ENCODE measurements at regions not wholly inside any gene's neighbourhood (a gene's known extent, or its start where the extent isn't known, plus 50 kb on each side); places are given as distances from the start of the nearest gene placed in this dataset.

- no peaks in the 10 kb centered on the region for H3K79me2 ChIP-seq (replicated peaks; ENCODE audit: insufficient read depth)
- peaks cover 8% of the 10 kb centered on the region for H3K9me3 Mint-ChIP-seq
- DNase-seq (ENCODE audit: low spot score): peak; percentile 66
- H3K36me3 Mint-ChIP-seq (ENCODE audit: low read depth): peaks cover 9% of the 10 kb centered on the region
- H3F3A ChIP-seq (replicated peaks; ENCODE audit: low read depth): no peaks in the 10 kb centered on the region
- no peaks in the 10 kb centered on the region for H3K27me3 ChIP-seq (ENCODE audit: insufficient read depth)
- peak overlapping the region; percentile 62 for H3K4me2 ChIP-seq
- TF ChIP-seq EZH2phosphoT487 (IDR thresholded peaks at IDR 0.05; ENCODE audit: unreplicated experiment) (no peak), STAT1 (IDR thresholded peaks at IDR 0.05; ENCODE audit: unreplicated experiment) (no peak), ETS1 (IDR thresholded peaks at IDR 0.05) (no peak), CTCF (conservative IDR thresholded peaks at IDR 0.05; ENCODE audit: low read depth in 2 of 2) (no peak), ZNF331 (CRISPR knock-in tag; IDR thresholded peaks at IDR 0.05; ENCODE audit: low read depth) (no peak), CREB1 (CRISPR knock-in tag; IDR thresholded peaks at IDR 0.05; ENCODE audit: low read depth) (no peak), POLR2AphosphoS5 (IDR thresholded peaks at IDR 0.05; ENCODE audit: low read depth) (no peak), ZNF462 (CRISPR knock-in tag; IDR thresholded peaks at IDR 0.05) (no peak), NANOG (IDR thresholded peaks at IDR 0.05; ENCODE audit: borderline replicate concordance) (no peak), ZNF114 (CRISPR knock-in tag; IDR thresholded peaks at IDR 0.05) (no peak), REST (IDR thresholded peaks at IDR 0.05; ENCODE audit: unreplicated experiment) (no peak), JUNB (IDR thresholded peaks at IDR 0.05; ENCODE audit: unreplicated experiment) (no peak), EZH2 (IDR thresholded peaks at IDR 0.05; ENCODE audit: low read depth, unreplicated experiment) (no peak)
- H3K4me3 Mint-ChIP-seq: no peak overlapping the region
- H3K4me1 ChIP-seq (ENCODE audit: insufficient read depth): peaks cover 31% of the 10 kb centered on the region
- peaks cover 5% of the 10 kb centered on the region for H3K27me3 Mint-ChIP-seq (ENCODE audit: insufficient read depth, low read depth, poor library complexity)
- H3K27ac ChIP-seq (ENCODE audit: low read depth): no peak overlapping the region
- ATAC-seq: peak; percentile 82
- no peaks in the 10 kb centered on the region for H3K9me2 ChIP-seq (ENCODE audit: insufficient read depth)
- peaks cover 25% of the 10 kb centered on the region for H3K4me1 Mint-ChIP-seq
- H2AFZ ChIP-seq: peak overlapping the region; percentile 64; the same call in 1 of the 2 replicates
- no peak overlapping the region for H3K27ac Mint-ChIP-seq
- H3K4me3 ChIP-seq: peak overlapping the region; percentile 29; the same call in 1 of the 2 replicates
- H3K36me3 ChIP-seq (ENCODE audit: insufficient read depth): no peaks in the 10 kb centered on the region
- H4K20me1 ChIP-seq (replicated peaks; ENCODE audit: insufficient read depth): no peaks in the 10 kb centered on the region
Measured at GRCh38 chr5:101212942-101213514, 309.9 kb upstream of the ST8SIA4 start.
